AG20443 (cell line): ENCODE measurements at regions not wholly inside any gene's neighbourhood (a gene's known extent, or its start where the extent isn't known, plus 50 kb on each side); places are given as distances from the start of the nearest gene placed in this dataset.

Experiments
- DNase-seq: peaks from one replicate; pipeline ENCODE4 v3.0.0; 2012; ENCODE audit warnings: low spot score, mixed read lengths

DNA sequence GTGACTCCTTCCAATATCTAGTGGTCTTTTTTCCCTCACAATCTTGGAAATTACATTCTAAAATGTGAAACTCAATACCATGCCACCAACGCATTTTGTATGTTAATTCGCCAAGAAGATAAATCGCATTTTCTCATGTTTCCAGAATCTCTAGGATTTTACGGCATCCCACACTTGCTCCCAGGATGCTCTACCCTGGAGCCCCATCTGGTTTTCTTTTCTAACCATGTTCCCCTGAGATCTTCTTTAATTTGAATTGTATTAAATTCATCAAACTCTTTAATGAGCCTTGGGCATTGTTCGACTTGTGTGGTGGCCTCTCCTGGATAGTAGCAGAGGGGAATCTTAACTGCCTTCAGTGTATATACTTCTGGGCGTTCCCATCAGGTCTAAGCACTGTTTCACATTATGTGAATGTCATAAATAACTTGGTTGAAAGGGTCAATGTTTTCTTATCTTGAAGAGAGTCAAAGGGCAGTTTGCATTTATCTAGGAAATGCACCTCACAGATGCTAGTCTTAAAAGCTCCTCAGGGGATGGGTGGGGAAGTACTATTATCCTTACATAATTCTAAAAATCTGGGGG, 169.1 kb upstream of the MEOX2 start:
- no peak for DNase-seq

- DNase-seq, result no peak
Measured at GRCh38 chr7:15854841-15855524, 168.5 kb upstream of the MEOX2 start.

DNA sequence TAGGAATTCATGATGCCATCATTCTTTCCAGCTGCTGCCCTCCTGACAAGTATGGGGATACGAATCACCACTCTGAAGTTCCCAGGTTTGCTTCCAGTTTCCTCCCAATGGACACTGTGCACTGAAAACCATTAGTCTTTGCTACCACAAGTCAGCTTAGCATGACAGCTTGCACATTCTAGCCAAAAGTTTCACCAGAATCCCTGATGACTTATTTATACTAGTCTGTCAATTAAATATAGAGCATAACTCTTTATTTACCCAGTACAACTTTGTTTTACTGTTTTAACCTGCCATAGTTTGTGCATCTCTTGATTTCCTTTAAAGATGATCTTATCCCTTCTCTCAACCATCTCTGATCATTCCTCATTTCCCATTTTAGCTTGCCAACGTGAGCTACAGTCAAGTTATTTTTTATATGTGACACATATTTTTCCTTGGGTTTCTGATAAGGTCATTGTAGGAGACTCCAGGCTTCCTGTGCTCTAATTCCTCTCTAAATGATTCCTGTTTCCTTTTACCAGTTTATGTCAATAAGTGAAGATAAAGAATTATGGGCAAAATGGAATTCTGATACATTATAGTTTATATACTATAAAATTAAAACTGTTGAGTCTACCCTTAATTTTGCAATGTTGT, 167.5 kb upstream of the MEOX2 start:
- no peak for DNase-seq

DNA sequence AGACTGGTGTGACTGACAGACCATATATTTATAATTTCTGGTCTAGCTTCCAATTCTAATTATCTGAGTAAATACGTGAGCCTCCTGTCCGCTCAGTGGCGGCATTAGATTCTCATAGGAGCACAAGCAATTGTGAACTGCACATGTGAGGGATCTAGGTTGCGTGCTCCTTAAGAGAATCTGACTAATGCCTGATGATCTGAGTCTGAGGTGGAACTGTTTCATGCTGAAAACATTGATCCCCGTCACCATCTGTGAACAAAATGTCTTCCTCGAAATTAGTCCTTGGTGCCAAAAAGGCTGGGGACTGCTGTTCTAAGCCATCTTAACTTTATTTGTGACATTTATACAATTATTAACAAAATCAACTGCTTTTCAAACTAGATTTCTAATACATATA, 164.7 kb upstream of the MEOX2 start:
- DNase-seq, result peak; percentile 21

DNA sequence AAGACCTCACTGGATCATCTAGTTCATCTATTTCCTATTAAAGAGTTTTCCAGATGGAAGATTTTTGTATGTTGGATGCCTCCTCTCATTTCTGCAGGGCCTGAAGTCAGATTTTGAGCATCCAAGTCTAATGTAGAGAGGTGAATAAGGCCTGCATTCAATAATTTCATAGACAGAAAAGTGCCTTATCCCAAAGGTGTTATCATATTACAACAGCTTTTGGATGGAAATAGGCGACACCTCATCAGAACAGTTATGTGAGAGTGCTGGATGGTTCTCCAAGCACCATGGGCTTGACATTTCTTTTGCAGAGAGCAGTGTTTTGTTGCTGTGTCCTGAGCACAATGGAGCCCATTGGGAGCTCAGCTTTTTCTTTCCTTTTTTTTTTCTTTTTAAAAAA, 162.4 kb upstream of the MEOX2 start:
- no peak for DNase-seq

DNA sequence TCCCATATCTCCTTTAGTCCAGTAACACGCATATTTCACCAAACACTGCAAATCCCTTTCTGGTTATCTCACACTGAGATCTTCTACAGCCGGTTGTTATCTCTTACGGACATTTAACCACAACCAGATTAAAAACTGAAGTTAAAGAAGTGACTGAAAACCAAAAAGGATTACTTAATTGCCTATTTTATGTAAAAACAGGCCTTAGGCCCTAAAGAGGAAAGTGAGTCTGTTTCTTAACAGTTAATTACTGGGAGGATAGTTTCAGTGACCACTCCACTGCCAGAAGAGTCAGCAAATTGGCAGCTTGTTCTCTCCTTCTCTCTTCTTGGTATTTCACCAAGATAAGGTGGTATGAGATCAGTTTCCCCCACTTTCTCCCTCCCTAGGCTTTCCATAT, 161.9 kb upstream of the MEOX2 start:
- DNase-seq, result no peak

GRCh38 chr7:15845868-15846267, 159.4 kb upstream of the MEOX2 start:
- no peak for DNase-seq

- DNase-seq, result no peak
Measured at GRCh38 chr7:15845461-15845860, 159.0 kb upstream of the MEOX2 start.

- peak; percentile 61 for DNase-seq
Measured at GRCh38 chr7:15839416-15840100, 153.1 kb upstream of the MEOX2 start.

GRCh38 chr7:15838265-15838664, 151.8 kb upstream of the MEOX2 start:
- no peak for DNase-seq

GRCh38 chr7:15837306-15837950, 150.9 kb upstream of the MEOX2 start:
- peak; percentile 14 for DNase-seq

DNA sequence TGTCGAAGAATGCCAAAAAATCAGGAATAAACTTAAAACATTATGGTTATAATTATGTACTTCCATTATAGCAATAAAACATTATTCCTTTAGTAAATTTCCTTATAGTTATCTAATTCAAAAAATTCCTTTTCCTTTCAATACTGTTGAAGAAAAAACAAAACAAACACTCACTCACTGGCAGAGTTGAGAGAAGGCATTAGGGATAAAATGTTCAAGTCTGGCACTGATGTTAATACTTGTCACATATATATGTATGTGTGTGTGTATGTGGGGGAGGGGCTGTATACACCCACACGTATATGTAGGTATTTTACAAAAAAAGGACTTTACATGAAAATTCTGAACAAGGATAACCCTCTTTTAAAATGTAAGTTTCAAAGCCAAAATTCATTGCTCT, 150.2 kb upstream of the MEOX2 start:
- DNase-seq, result no peak

- no peak for DNase-seq
Measured at GRCh38 chr7:15836041-15836440, 149.6 kb upstream of the MEOX2 start.

GRCh38 chr7:15834446-15834845, 148.0 kb upstream of the MEOX2 start:
- DNase-seq, result no peak

DNA sequence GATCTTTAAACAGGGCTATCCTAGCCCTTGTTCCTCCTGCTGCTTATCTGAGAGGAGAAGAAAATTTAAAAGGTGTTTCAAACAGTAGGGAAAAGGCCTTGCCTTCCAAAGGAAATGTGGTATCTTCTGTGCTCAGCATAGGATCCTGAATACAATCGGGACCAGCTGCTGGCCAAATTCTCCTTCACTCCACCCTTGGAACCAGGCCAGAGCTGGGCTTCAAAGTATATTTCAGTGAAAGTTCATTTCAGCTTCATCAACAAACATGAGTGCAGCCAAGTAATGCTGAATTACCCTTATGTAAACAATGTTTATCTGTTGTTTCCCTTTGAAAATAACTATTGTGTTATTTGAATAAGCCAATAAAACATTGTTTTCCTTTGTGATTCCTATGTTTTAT, 146.5 kb upstream of the MEOX2 start:
- DNase-seq, result peak; percentile 35

DNA sequence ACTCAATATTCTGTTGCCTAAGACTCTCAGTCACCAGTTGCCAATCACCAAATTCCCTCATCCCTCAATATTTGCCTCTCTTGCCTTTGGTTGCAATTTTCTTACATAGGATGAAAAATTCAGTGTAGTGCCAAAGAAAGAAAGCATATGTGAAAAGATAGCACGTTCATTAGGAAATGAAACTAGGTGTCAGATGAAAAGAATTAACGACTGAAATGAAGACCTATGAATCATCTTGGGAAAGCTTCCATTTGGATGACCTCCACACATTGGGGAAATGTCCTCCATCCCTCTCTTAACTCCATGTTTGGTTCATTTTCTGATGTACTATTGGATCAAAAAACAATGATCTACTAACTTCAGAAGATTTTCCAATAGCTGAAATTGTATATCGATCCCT, 145.1 kb upstream of the MEOX2 start:
- no peak for DNase-seq

DNA sequence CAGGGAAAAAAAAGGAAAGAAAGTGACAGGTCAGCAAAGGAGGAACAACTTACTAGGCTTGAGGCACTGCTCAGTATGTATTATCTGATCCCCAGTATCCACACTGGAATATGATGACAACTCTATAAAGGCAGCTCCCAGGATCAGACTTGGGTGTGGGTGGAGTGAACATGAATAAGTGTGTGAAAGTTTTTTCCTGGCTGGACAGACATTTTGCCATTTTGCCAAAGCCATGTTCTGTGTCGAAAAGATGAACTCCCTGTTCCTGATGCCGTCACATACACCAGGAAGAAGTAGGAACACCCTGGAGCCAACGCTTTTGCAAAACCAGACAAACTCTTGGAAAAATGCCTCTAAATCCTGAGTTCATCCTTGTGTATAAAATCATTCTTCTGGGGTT, 143.2 kb upstream of the MEOX2 start:
- DNase-seq, result no peak

DNA sequence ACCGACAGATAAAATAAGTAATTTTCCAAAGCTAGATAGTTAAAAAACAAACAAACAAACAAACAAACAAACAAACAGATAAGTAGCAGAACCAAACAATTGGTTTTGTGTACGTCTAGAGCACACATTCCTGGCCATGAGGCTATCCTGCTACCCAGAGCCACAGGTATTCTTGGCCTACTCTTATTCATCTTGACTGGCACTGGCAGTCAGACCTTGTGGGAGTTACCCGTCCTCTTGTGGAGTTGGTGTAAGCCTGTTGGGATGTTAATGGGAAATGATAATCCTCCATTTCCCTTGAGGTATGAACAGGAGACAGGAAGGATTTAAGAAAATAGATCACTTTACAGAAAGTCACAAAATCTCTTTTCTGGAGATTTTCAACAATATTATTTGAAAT, 142.4 kb upstream of the MEOX2 start:
- DNase-seq, result no peak

DNA sequence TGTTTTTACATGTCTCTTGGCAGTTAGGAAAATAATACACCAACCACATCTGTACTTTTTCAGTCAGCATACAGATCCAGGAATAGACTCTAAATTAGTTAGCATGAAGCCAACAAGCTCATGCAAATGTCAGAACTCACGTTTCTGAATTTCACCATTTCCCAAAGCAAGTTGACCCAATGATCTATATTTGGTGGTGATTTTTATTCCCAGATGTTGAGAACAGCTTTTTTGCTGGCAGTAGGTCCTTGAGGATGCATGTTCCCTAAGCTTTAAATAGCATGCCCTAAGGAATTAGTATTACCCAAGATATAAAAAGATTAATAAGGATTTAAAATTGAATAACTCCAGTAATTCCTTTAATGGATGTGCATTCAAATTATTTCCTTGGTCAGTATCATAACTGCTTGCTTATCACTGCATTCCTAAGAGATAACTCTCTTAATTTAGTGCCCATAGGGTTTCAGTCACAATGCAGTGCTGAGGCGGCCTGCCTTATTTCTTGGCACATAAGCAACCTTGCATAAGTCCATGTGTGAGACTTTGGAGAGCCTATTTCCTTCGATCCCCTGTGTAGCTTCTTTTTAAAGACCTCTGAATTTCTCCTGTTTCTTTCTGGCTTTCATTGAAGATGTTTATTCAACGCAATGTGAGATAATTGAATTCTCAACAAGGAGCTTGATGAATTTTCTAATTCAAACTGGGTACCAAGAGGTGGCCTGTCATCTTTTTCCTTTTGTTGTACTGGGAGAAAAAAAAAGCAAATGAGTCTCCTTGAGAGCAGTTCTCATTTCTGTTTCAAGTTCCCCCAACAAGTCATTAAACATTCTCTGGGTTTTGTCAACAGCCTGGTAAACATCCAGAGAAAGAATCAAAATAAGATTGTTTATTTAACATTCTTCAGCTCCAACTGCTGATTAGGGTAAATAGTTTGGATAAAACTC, 135.3 kb upstream of the MEOX2 start:
- peak; percentile 29 for DNase-seq

DNA sequence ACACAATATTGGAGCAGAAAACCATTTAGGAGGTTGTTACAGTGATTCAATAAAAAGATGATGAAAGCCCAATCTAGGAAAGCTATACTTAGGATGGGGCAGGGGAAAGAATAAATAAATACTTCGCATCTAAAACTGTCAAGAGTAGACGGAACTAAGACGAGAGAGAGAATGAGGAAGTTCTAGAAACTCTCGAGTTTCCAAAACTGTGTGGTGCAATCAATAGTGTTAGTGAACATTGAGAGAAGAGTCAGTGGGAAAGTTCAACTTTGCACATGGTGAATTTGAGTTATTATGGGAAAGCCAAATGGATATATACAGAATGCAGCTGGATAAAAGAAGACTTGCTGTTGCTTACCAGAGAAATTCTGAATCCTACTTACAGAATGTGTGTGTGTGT, 133.8 kb upstream of the MEOX2 start:
- DNase-seq, result no peak

- DNase-seq, result no peak
Measured at GRCh38 chr7:15816835-15817426, 130.4 kb upstream of the MEOX2 start.
